HG03521 (cell line): ENCODE measurements at regions not wholly inside any gene's neighbourhood (a gene's known extent, or its start where the extent isn't known, plus 50 kb on each side); places are given as distances from the start of the nearest gene placed in this dataset.

Source experiments
- ATAC-seq: cut with Tn5 transposase; IDR thresholded peaks from one replicate; pipeline ENCODE4 v1.9.1; 2021; ENCODE audit warnings: mild to moderate bottlenecking, moderate library complexity; ENCODE audit not compliant: unreplicated experiment

DNA sequence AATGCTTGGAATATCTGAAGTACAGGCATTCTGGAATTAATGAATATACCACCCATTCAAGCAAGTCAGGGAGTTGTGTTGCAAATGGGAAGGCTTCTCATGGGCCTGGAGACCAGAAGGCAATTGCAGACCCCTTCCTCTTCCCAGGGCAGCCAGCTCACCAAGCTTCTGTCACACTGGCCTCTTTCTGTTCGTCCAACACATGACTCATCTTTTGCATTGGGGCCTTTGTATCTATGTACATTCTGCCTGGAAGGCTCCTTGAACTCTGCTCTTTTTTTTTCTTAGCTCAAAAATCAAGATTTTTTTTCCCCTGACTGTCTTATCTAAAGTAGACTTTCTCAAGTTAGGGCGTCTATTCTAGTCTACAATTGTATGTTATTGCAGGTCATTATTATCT, 132.9 kb upstream of the MYLIP start:
- no peak for ATAC-seq

DNA sequence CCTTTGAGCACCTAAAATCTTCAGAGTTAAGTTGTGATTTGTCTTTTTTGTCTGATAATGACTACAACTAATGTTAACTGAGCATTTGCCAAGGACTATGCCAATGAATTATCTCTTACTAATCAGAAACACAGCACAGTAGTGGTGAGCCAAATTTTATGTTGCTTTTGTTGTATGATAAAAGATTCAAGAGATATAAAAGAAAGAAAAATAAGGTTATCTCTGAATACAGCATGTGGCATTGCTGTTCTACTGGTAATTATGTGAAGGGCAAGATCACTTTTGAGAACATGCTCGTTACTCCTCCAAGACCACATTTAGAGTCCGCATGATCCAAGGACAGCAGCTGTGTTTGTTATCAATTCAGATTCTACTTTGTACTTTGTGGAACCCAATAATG, 133.4 kb upstream of the MYLIP start:
- no peak for ATAC-seq

DNA sequence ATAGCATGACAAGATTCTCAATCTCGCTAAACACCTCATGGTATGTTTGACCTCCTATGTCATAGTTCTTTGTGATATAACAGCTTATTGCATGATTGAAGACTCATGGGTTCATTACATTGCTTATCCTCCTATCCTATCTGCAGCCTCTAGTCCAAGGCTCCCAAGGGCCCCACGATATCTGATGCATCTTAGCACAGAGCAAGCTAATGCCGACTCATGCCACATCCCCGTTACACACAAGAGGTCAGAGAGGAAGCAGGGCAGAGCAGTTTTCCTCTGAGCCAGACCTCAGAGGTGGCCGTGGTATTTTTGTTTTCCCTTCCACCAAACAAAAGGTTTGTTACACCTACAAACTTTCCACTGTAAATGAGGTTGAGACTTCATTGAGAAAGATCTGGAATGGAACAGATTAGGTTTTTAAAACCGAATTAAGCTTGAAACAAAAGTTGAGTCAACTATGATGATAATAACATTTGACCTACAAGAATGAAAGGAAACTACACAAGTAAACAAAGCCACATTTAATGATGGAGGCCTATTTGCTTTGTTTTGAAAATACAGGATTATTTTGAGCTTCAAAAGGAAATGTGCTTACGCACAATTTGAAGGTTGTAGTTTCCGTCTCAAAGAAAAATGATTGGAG, 133.9 kb upstream of the MYLIP start:
- no peak for ATAC-seq

DNA sequence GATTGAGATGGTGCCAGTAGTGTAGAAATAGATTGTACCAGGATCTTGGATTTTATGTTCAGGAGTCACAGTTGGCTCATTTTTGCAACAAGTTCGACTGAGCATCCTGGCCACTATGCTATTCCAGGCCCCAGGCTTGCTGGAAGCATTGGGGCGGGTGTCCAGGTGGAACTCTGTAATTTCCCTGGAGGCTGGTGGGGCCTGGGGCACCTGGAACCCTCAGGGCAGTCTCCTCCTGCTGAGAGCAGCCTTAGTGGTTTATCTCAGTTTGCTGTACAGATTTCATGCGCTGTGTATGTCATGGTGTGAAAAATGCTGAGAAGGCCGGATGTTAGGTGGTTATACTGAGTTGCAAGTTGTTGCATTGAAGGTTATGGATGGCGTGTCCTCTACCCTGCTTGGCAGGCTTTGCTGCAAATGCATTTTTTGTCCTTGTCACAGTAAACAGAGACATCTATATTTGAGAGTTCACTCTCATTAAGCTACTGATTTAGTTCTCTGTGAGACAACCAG, 135.1 kb upstream of the MYLIP start:
- ATAC-seq, result no peak

DNA sequence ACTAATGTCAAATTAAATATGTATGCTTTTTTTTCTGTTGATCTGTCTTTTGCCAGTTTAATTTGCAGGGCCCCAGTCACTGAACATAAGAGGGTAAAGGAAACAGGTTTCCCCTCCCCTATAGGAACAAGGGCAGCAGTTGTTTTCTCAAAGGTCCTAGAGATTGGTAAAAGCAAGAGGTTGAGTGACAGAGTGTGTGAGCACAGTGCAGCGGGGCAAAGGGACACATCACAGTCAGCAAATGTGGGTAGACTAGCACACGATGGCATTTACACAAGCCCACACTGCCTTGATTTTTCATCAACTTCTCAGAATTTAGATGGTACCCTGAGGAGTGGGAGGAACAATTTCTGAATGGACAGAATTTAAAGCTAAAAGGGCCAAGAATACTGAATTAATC, 138.7 kb upstream of the MYLIP start:
- ATAC-seq, result no peak

DNA sequence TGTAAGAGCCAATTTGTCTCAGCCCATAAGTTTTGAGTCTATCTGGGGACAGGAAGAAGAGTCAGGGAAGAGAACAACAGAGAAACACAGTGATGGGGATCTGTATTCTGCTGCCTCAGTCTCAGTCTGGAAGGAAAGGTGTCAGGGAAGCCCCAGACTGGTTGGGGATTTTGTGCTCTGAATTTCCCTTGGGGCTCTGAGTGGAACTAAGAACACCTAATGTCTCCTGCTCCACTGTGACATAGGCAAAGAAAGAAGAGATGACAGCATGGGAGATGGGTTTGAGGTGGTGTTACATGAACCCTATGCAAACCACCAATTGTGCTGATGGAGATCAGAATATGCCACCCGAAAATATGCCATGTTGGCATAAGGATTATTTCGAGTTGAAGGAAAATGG, 139.5 kb upstream of the MYLIP start:
- ATAC-seq, result no peak

DNA sequence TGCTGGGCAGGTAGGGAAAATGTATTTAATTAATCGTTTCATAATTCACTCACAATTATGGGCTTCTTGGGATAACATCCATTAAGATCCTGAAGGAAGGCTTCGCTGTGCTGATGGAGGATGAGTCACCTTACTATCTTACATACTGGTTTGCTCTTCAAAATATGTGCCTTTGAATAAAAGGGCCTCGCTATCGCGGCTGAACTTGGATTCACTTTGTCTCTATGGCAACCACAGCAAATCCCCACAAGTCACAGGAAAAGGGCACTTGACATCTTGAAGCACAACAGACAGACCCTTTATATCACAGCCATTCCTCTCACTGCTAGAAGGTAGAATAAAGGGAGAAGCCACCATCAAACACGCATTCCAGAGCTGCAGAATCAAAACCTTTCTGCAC, 141.3 kb upstream of the MYLIP start:
- no peak for ATAC-seq

DNA sequence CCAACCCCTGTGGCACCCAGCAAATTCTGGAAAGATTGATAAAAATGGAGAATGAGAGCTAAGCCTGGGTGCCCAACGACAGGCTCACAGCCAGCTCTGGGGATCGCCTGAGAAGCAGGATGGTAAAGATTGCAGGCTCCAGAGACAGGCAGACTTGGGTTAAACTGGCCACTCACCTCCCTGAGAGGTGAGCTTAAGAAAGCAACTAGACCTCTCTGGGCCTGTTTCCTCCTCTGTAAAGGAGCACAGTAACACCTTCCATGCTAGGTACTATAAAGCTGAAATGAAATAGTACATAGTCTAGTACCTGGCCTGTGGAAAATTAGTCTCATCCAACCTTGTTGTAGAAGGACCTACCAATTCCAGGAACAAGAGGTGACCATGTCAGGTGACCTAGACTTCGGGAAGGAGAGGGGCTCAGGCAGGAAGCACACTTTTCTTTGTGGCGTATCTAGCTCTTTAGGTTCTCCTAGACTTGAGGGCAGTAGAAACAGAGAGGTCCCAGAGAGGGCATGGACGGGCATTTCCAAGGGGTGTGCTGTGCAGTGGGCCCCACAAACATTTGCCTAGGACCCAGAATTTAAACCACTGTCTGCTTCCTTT, 142.8 kb upstream of the MYLIP start:
- no peak for ATAC-seq

DNA sequence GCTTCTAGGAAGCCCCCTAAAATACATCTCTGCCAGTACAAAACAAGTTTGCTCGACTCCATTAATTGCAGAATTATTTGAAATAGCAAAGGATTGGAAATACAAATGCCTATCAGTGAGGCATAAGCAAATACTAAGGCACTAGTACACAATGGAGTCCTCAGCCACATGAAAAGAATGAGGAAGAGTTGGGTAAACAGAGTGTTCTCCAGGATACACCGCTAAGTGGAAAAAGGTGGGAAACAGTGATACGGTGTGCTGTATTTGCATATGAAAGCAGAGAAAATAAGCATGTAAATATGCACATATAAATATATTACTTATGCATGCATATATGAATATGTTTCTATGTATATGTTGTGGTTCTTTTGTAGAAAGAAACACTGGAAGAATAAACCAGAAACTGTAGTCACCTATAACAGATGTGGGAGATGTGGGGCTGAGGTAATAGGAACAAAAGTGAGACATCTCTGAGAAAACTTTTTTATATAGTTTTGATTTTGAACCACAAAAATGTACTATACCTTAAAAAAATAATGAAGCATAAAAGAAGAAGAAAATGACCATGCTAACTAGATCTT, 143.4 kb upstream of the MYLIP start:
- no peak for ATAC-seq

DNA sequence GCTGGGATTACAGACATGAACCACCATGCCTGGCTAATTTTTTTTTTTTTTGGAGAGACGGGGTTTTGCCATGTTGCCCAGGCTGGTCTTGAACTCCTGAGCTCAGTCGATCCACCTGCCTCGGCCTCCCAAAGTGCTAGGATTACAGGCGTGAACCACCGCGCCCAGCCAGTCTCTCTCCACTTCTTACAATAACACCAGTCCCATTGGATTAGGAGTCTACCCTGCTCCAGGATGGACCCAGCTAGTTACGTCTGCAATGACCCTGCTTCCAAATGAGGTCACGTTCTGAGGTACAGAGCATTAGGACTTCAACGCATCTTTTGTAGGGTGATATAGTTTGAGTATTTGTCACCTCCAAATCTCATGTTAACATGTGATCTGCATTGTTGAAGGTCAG, 146.9 kb upstream of the MYLIP start:
- no peak for ATAC-seq

DNA sequence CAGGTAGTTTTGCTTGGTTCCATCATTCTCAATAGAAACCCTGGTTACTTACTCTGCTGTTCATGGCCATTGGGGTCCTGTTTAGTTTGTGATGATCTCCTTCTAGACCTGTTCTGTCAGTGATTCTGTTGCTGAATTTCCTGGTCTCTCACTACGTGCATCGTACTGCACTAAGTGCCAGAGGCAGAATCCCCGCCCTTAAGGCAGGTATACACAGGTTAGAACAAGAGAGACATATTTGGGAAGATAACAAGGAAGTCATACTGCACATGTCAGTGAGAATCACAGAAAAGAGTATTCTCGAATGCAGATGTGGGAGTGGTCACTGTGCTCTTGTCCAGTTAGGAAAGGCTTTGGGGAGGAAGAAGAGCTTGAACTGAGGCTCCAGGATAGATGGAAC, 148.1 kb upstream of the MYLIP start:
- ATAC-seq, result no peak

DNA sequence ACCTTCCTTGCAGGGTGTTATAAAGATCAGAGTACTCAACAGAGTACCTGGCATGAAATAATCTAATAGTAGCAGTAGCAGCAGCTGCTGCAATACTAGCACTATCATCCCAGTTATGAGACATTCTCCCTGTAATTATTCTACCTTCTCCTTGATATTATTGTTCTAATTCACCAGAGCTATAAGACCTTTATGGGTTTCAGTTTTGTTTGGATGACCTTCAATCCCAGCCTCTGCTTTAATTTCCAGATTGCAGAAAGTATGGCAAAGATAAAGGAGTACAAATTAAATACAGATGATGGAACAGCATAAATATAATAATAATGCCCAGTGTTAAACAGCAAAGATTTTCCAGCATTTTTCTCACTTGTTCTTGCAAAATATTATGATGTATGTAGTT, 150.5 kb upstream of the MYLIP start:
- no peak for ATAC-seq

DNA sequence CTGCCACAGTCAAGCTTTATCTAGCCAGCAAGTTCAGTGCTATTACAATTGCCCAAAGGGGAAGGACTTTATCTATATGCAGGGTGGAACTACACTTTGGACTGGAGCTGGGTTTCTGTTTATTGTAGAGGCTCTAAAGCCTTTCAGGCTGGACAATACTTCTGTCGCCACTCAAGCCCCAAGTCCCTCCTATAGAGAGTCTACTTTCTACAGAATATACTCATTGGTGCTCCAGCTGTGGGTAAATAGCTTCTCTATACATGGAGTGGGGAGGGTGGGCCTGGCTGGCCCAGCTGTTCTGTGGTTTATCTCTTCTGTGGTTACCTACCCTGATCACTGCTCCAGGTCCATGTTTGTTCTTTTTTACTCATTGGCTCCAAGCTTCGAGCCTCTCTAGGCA, 151.8 kb upstream of the MYLIP start:
- ATAC-seq, result no peak

DNA sequence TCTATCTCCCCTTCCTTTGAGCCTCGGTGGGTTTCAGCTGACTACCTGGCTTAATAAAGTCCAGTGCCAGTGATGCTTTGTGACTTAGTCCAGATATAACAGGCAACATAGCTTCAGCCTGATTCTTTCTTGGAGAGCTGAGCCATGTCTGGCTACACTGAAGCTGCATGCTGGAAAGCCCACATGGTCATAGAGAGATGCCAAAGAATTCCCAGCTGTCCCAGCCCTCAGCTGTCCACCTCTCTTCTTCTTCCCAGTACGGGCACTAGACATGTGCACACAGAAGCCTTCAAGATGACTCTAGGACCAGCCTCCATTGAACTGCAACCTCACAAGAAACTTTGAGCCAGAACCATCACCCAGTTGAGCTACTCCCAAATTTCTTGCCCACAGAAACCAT, 154.1 kb upstream of the MYLIP start:
- ATAC-seq, result no peak

DNA sequence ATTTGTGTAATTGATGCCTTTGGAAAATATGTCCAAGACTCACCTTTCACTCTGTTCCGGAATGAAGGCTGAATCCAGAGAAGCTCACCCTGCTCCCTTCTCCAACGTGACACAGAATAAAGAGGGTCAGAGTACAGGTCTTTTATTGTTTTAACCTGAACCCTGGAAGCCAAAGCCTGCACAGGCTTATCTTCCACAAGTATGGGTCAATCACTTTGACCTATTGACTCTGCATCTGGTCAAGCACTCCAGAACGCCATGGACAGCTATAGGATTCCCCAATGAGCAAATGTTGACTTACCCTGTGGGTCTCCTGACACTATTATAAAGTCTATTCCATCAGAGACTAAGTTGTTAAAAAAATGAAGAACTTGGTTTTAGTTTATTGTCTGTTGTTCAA, 158.4 kb upstream of the MYLIP start:
- no peak for ATAC-seq

DNA sequence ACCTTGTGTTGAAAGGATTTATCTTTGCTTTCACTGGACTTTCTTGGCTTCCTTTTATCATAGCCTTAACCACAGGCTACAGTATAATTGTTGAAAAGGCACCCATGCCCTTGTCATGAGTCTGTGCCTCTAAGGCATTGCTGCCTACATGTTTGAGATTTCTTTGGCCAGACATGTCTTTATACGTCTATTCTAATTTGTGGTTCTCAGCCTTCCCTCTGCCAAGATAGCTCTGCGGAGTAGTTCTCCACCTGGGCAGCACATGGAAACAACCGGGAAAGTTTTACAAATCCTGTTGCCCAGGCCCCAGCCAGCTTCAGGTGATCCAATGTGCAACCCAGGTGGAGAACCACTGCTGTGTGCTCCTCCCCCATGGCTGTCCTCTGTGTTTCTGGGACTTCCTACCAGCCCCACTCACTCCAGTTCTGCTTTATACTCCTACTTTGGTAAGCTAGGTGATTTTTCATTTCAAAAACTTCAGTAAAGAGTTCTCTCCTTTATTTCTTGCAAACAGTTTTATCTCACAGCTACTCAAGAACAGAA, 159.6 kb upstream of the MYLIP start:
- ATAC-seq, result no peak

DNA sequence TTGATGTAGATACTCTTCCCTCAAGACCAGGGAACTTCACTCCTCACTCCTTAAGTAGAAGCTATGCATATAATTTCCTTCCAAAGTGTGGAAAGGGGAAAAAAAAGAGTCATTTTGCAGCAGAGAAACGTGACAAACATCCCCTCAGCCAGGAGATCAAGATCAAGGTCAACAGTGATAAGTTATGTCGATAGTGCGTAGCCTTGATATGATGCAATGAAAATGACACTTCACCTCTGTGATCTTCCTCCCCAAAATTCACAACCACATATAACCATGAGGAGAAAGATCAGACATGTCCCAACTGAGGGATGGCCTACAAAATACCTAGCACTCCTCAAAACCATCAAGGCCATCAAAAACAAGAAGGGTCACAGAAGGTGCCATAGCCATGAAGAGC, 160.4 kb upstream of the MYLIP start:
- no peak for ATAC-seq

DNA sequence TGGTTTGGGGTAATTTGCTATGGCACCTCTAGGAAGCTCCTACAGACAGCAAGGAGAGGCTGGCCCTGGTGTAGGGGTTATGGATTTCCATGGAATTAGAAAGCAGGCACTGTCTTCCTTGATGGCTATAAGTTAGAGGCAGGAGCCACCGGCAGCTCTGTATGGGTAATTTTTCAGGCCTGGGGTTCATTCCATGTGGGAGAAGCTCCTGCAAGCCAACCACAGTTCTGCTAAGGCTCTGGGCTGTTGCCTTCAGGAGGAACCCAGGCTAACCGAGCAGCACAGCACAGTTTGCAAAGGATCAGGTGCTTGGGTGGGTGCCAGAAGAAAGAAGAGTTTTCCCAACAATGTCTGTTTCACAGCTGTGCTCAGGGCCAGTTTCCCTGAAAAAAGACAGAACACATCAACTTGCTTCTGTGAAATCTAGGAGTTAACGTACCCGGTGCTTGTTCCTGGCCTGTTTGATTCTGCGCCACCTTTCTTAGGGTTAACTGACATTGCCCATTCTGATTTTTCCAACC, 162.8 kb upstream of the MYLIP start:
- no peak for ATAC-seq

DNA sequence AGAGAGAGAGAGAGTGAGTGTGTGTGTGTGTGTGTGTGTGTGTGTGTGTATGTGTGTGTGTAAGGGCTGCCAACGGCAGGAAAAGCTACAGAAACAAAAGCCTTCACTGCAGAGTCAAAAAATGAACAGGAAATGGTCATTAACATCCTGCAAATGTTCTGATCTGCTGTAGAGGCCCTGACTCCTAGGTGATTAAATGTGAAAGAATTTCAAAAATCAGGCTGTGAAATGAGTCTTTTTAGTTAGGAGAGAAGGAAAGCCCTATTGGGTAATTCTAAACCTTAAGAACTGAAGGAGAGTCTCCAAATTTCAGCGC, 166.5 kb upstream of the MYLIP start:
- no peak for ATAC-seq

DNA sequence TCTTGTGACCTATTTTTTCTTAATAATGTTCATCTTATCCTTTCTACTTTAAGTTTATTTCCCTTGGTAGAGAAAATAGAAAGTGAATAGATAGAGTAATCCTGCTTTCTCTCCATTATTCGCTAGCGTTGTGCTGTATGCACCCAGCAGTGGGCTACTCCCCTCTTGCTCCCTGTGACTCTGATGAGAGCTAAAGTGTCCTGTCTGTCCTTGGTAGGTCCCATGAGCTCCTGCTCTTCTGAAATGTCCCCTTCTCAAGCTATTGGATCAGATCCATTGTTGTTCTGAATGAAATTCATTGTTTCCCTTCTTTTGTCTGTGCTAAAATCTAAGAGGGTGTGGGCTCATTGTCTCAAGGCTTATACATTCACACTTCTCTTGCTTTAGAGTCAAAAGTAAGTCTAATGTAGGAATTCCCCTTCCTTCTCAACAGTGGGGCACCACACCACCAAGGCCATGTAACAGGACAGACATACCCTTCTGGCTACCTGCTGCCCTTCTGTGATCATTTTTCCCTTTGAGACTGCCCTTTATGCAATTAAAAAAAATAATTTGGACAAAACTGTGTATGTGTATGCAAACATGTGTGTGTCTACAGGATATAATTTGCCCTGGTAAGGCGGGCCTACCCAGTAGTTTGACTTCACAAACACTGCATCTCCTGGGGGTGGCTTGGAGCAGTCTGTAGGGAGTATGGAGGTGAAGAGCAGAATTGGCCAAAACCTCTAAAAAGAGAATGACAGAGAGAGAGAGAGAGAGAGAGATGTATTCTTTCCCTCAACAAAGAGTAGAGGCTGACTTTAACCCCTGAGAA, 167.0 kb upstream of the MYLIP start:
- ATAC-seq, result no peak
